ENCODE measurements at regions not wholly inside any gene's neighbourhood (a gene's known extent, or its start where the extent isn't known, plus 50 kb on each side); places are given as distances from the start of the nearest gene placed in this dataset.

GRCh38 chr16:52861614-52862022 is 191.1 kb downstream of the CHD9NB start:
- TF ChIP-seq CTCF (IDR thresholded peaks at IDR 0.05) (peak in 2 of 6 experiments; percentile 6), POLR2A (IDR thresholded peaks at IDR 0.05) (no peak)
